PC-3 (cell line): ENCODE measurements at regions not wholly inside any gene's neighbourhood (a gene's known extent, or its start where the extent isn't known, plus 50 kb on each side); places are given as distances from the start of the nearest gene placed in this dataset.

Experiments used
- CTCF ChIP-seq: fragments of 300-600 bp; sonication (generic); conservative IDR thresholded peaks from 2 replicates; pipeline ENCODE4 v1.5.1; 2017; ENCODE audit warnings: antibody characterized with exemption, low read depth, mild to moderate bottlenecking, low read length
- EZH2 ChIP-seq: fragments of 300-600 bp; sonication (generic); IDR thresholded peaks from one replicate; pipeline ENCODE4 v1.6.1; 2017; ENCODE audit warnings: antibody characterized with exemption, mild to moderate bottlenecking, low read length; ENCODE audit not compliant: unreplicated experiment
- EZH2phosphoT487 ChIP-seq: fragments of 300-600 bp; sonication (generic); IDR thresholded peaks from 2 replicates; pipeline ENCODE4 v1.6.1; 2018; ENCODE audit warnings: mild to moderate bottlenecking, antibody characterized with exemption, low read length, borderline replicate concordance

- TF ChIP-seq CTCF (no peak), EZH2phosphoT487 (no peak), EZH2 (no peak)
Measured at GRCh38 chr6:140893432-140893831, 1239.3 kb upstream of the GJE1 start.
